NCI-H1092 (cell line): ENCODE measurements at regions not wholly inside any gene's neighbourhood (a gene's known extent, or its start where the extent isn't known, plus 50 kb on each side); places are given as distances from the start of the nearest gene placed in this dataset.

Experiments
- DNase-seq: peaks from one replicate; lab custom pipeline; 2025; lab: John Stamatoyannopoulos, UW

- DNase-seq, result no peak
These were observed 397.9 kb upstream of the NR5A2 start for GRCh38 chr1:199629624-199630023.

- DNase-seq, result no peak
These were observed 388.1 kb upstream of the NR5A2 start for GRCh38 chr1:199639453-199639852.

- no peak for DNase-seq
These were observed 386.0 kb upstream of the NR5A2 start for GRCh38 chr1:199641531-199641930.

GRCh38 chr1:199644912-199645311, 382.6 kb upstream of the NR5A2 start:
- DNase-seq, result no peak

- no peak for DNase-seq
These were observed 380.7 kb upstream of the NR5A2 start for GRCh38 chr1:199646761-199647160.

- no peak for DNase-seq
These were observed 370.1 kb upstream of the NR5A2 start for GRCh38 chr1:199657449-199657848.

GRCh38 chr1:199660071-199660470, 367.4 kb upstream of the NR5A2 start:
- DNase-seq, result no peak

- no peak for DNase-seq
These were observed 362.1 kb upstream of the NR5A2 start for GRCh38 chr1:199665371-199665770.

GRCh38 chr1:199667089-199667488, 360.4 kb upstream of the NR5A2 start:
- DNase-seq, result no peak

GRCh38 chr1:199669916-199670315, 357.6 kb upstream of the NR5A2 start:
- DNase-seq, result no peak

- no peak for DNase-seq
These were observed 355.8 kb upstream of the NR5A2 start for GRCh38 chr1:199671684-199672083.

- DNase-seq, result no peak
These were observed 351.6 kb upstream of the NR5A2 start for GRCh38 chr1:199675937-199676336.

GRCh38 chr1:199678771-199679170, 348.7 kb upstream of the NR5A2 start:
- no peak for DNase-seq

- no peak for DNase-seq
These were observed 345.4 kb upstream of the NR5A2 start for GRCh38 chr1:199682081-199682480.

GRCh38 chr1:199684686-199685273, 342.7 kb upstream of the NR5A2 start:
- DNase-seq, result peak; percentile 48

GRCh38 chr1:199685369-199685768, 342.1 kb upstream of the NR5A2 start:
- no peak for DNase-seq

GRCh38 chr1:199687321-199687720, 340.2 kb upstream of the NR5A2 start:
- no peak for DNase-seq

GRCh38 chr1:199688133-199688676, 339.3 kb upstream of the NR5A2 start:
- no peak for DNase-seq

- DNase-seq, result no peak
These were observed 338.7 kb upstream of the NR5A2 start for GRCh38 chr1:199688774-199689173.

- no peak for DNase-seq
These were observed 337.0 kb upstream of the NR5A2 start for GRCh38 chr1:199690496-199690895.

- no peak for DNase-seq
These were observed 336.0 kb upstream of the NR5A2 start for GRCh38 chr1:199691540-199691939.

- no peak for DNase-seq
These were observed 333.8 kb upstream of the NR5A2 start for GRCh38 chr1:199693724-199694123.

GRCh38 chr1:199696225-199696624, 331.3 kb upstream of the NR5A2 start:
- no peak for DNase-seq

- no peak for DNase-seq
These were observed 329.3 kb upstream of the NR5A2 start for GRCh38 chr1:199698222-199698621.
